ENCODE measurements at regions not wholly inside any gene's neighbourhood (a gene's known extent, or its start where the extent isn't known, plus 50 kb on each side); places are given as distances from the start of the nearest gene placed in this dataset.

- H3K9me3 ChIP-seq (ENCODE audit: severe bottlenecking), result no peaks in the 10 kb centered on the region
- H3K36me3 ChIP-seq (ENCODE audit: low read depth), result no peaks in the 10 kb centered on the region
- no peak for ATAC-seq (ENCODE audit: low read depth)
- no peaks in the 10 kb centered on the region for H3K4me1 ChIP-seq (ENCODE audit: insufficient read depth, poor library complexity, severe bottlenecking)
- no peak overlapping the region for H3K27ac ChIP-seq (ENCODE audit: poor library complexity, severe bottlenecking)
- H3K27me3 ChIP-seq (ENCODE audit: insufficient read depth, poor library complexity, severe bottlenecking), result no peaks in the 10 kb centered on the region
- no peak for TF ChIP-seq CTCF (IDR thresholded peaks at IDR 0.05; ENCODE audit: poor library complexity, severe bottlenecking)
- no peak for DNase-seq (ENCODE audit: low spot score)
- H3K4me3 ChIP-seq (ENCODE audit: severe bottlenecking), result no peak overlapping the region
Observed at GRCh38 chr18:8496186-8496585, 113.1 kb upstream of the RAB12 start.

- Histone ChIP-seq H3K27me3 (ENCODE audit: insufficient read depth, poor library complexity, severe bottlenecking) (no peaks in the 10 kb centered on the region), H3K4me1 (ENCODE audit: insufficient read depth, poor library complexity, severe bottlenecking) (no peaks in the 10 kb centered on the region), H3K4me3 (ENCODE audit: severe bottlenecking) (no peak overlapping the region), H3K27ac (ENCODE audit: poor library complexity, severe bottlenecking) (no peak overlapping the region), H3K9me3 (ENCODE audit: severe bottlenecking) (no peaks in the 10 kb centered on the region), H3K36me3 (ENCODE audit: low read depth) (no peaks in the 10 kb centered on the region)
- DNase-seq (ENCODE audit: low spot score) (no peak), ATAC-seq (ENCODE audit: low read depth) (no peak)
- no peak for TF ChIP-seq CTCF (IDR thresholded peaks at IDR 0.05; ENCODE audit: poor library complexity, severe bottlenecking)
Observed at GRCh38 chr18:8498905-8499304, 110.3 kb upstream of the RAB12 start.

GRCh38 chr18:8499810-8500675, 109.2 kb upstream of the RAB12 start:
- Histone ChIP-seq H3K27ac (ENCODE audit: poor library complexity, severe bottlenecking) (no peak overlapping the region), H3K4me3 (ENCODE audit: severe bottlenecking) (no peak overlapping the region), H3K27me3 (ENCODE audit: insufficient read depth, poor library complexity, severe bottlenecking) (no peaks in the 10 kb centered on the region), H3K4me1 (ENCODE audit: insufficient read depth, poor library complexity, severe bottlenecking) (no peaks in the 10 kb centered on the region), H3K36me3 (ENCODE audit: low read depth) (no peaks in the 10 kb centered on the region), H3K9me3 (ENCODE audit: severe bottlenecking) (no peaks in the 10 kb centered on the region)
- DNase-seq (ENCODE audit: low spot score) (no peak), ATAC-seq (ENCODE audit: low read depth) (no peak)
- no peak for TF ChIP-seq CTCF (IDR thresholded peaks at IDR 0.05; ENCODE audit: poor library complexity, severe bottlenecking)

- no peak for TF ChIP-seq CTCF (IDR thresholded peaks at IDR 0.05; ENCODE audit: poor library complexity, severe bottlenecking)
- H3K27ac ChIP-seq (ENCODE audit: poor library complexity, severe bottlenecking), result no peak overlapping the region
- no peaks in the 10 kb centered on the region for H3K9me3 ChIP-seq (ENCODE audit: severe bottlenecking)
- no peak for DNase-seq (ENCODE audit: low spot score)
- H3K27me3 ChIP-seq (ENCODE audit: insufficient read depth, poor library complexity, severe bottlenecking), result no peaks in the 10 kb centered on the region
- H3K4me3 ChIP-seq (ENCODE audit: severe bottlenecking), result no peak overlapping the region
- no peaks in the 10 kb centered on the region for H3K36me3 ChIP-seq (ENCODE audit: low read depth)
- no peak for ATAC-seq (ENCODE audit: low read depth)
- H3K4me1 ChIP-seq (ENCODE audit: insufficient read depth, poor library complexity, severe bottlenecking), result no peaks in the 10 kb centered on the region
Observed at GRCh38 chr18:8501044-8501443, 108.2 kb upstream of the RAB12 start.

GRCh38 chr18:8503248-8503647, 106.0 kb upstream of the RAB12 start:
- no peak for TF ChIP-seq CTCF (IDR thresholded peaks at IDR 0.05; ENCODE audit: poor library complexity, severe bottlenecking)
- Histone ChIP-seq H3K36me3 (ENCODE audit: low read depth) (no peaks in the 10 kb centered on the region), H3K27me3 (ENCODE audit: insufficient read depth, poor library complexity, severe bottlenecking) (no peaks in the 10 kb centered on the region), H3K27ac (ENCODE audit: poor library complexity, severe bottlenecking) (no peak overlapping the region), H3K9me3 (ENCODE audit: severe bottlenecking) (no peaks in the 10 kb centered on the region), H3K4me1 (ENCODE audit: insufficient read depth, poor library complexity, severe bottlenecking) (no peaks in the 10 kb centered on the region), H3K4me3 (ENCODE audit: severe bottlenecking) (no peak overlapping the region)
- ATAC-seq (ENCODE audit: low read depth) (no peak), DNase-seq (ENCODE audit: low spot score) (no peak)
